Prostate gland (tissue), 1 donor: ENCODE measurements at regions not wholly inside any gene's neighbourhood (a gene's known extent, or its start where the extent isn't known, plus 50 kb on each side); places are given as distances from the start of the nearest gene placed in this dataset.

Experiments used
- POLR2A ChIP-seq: fragments of 450-650 bp; IDR thresholded peaks from one replicate; pipeline ENCODE4 v1.6.1; 2016; ENCODE audit warnings: antibody characterized with exemption, mild to moderate bottlenecking
- POLR2AphosphoS5 ChIP-seq: sonication (generic); formaldehyde crosslinking; IDR thresholded peaks from one replicate; pipeline ENCODE4 v1.6.1; 2017; ENCODE audit warnings: antibody characterized with exemption

GRCh38 chr2:15769676-15770547 is 170.4 kb upstream of the MYCN start:
- TF ChIP-seq POLR2A (no peak), POLR2AphosphoS5 (no peak)
